ENCODE measurements at regions not wholly inside any gene's neighbourhood (a gene's known extent, or its start where the extent isn't known, plus 50 kb on each side); places are given as distances from the start of the nearest gene placed in this dataset.

- no peak overlapping the region for H3K4me3 ChIP-seq
- in situ Hi-C loops (cut with MboI): no loop called here
- ChIA-PET CTCF (no interaction called here), RAD21 (ENCODE audit: unreplicated experiment) (no interaction called here), POLR2A (no interaction called here), SMC1A (ENCODE audit: uncharacterized antibody, unreplicated experiment) (no interaction called here)
- H2AFZ ChIP-seq (ENCODE audit: control insufficient read depth, low read depth, low read length): no peak overlapping the region
- H3K9me3 ChIP-seq (replicated peaks; ENCODE audit: control insufficient read depth, insufficient read depth, low read length): no peaks in the 10 kb centered on the region
- no peaks in the 10 kb centered on the region for H3K27me3 ChIP-seq (replicated peaks in 1 of 2; ENCODE audit: control insufficient read depth in 2 of 2, insufficient read depth in 2 of 2, low read length in 1 of 2)
- no peaks in the 10 kb centered on the region for H3K4me1 ChIP-seq (ENCODE audit: control insufficient read depth, insufficient read depth, low read length)
- 58% methylated on average over 4 of the region's 4 CpGs for WGBS (ENCODE audit: insufficient coverage, insufficient replicate concordance, low lambda C conversion rate, missing lambda C conversion rate)
- ATAC-seq (no peak), FAIRE-seq (no peak), DNase-seq (ENCODE audit: low read depth, low spot score) (no peak)
- no peak overlapping the region for H3K4me2 ChIP-seq (ENCODE audit: control insufficient read depth, insufficient read depth)
- H4K20me1 ChIP-seq (ENCODE audit: control insufficient read depth, insufficient read depth): no peaks in the 10 kb centered on the region
- H3K36me3 ChIP-seq (ENCODE audit: control insufficient read depth in 2 of 2, insufficient read depth in 2 of 2, low read length in 1 of 2): no peaks in the 10 kb centered on the region
- TF ChIP-seq RCOR1 (conservative IDR thresholded peaks at IDR 0.05; ENCODE audit: low read depth, low read length) (no peak), RBBP5 (conservative IDR thresholded peaks at IDR 0.05) (no peak), KDM1A (IDR thresholded peaks at IDR 0.05; ENCODE audit: borderline replicate concordance) (no peak), SMAD5 (IDR thresholded peaks at IDR 0.05; ENCODE audit: low read depth) (no peak), CHD2 (IDR thresholded peaks at IDR 0.05; ENCODE audit: borderline replicate concordance, low read depth, low read length) (no peak), IKZF1 (conservative IDR thresholded peaks at IDR 0.05) (no peak), POLR2AphosphoS2 (IDR thresholded peaks at IDR 0.05; ENCODE audit: low read depth, low read length) (no peak), BRCA1 (IDR thresholded peaks at IDR 0.05; ENCODE audit: low read depth, low read length) (no peak), SREBF2 (IDR thresholded peaks at IDR 0.05; ENCODE audit: low read length) (no peak), ZSCAN29 (IDR thresholded peaks at IDR 0.05) (no peak), PML (IDR thresholded peaks at IDR 0.05; ENCODE audit: low read length) (no peak), ZNF24 (IDR thresholded peaks at IDR 0.05) (no peak)
- no TSS peak for BruUV-seq (replicated peaks)
- H3K79me2 ChIP-seq (ENCODE audit: control insufficient read depth, insufficient read depth, low read length): no peaks in the 10 kb centered on the region
- H3K27ac ChIP-seq (ENCODE audit: control insufficient read depth, insufficient read depth): no peak overlapping the region
- H3K9ac ChIP-seq (ENCODE audit: control insufficient read depth, insufficient read depth, low read length): no peak overlapping the region
- intact Hi-C loops (cut with micrococcal nuclease; ENCODE audit: unreplicated experiment): no loop called here
Measured at GRCh38 chr4:18937746-18938145, 916.2 kb upstream of the LCORL start.

GRCh38 chr4:18937080-18937479 is 915.5 kb upstream of the LCORL start:
- in situ Hi-C loops (cut with MboI): no loop called here
- 72% methylated on average over 4 of the region's 4 CpGs for WGBS (ENCODE audit: insufficient coverage, insufficient replicate concordance, low lambda C conversion rate, missing lambda C conversion rate)
- Histone ChIP-seq H2AFZ (ENCODE audit: control insufficient read depth, low read depth, low read length) (no peak overlapping the region), H3K27me3 (replicated peaks in 1 of 2; ENCODE audit: control insufficient read depth in 2 of 2, insufficient read depth in 2 of 2, low read length in 1 of 2) (no peaks in the 10 kb centered on the region), H3K79me2 (ENCODE audit: control insufficient read depth, insufficient read depth, low read length) (no peaks in the 10 kb centered on the region), H3K9ac (ENCODE audit: control insufficient read depth, insufficient read depth, low read length) (no peak overlapping the region), H3K4me3 (no peak overlapping the region), H3K9me3 (replicated peaks; ENCODE audit: control insufficient read depth, insufficient read depth, low read length) (no peaks in the 10 kb centered on the region), H3K4me2 (ENCODE audit: control insufficient read depth, insufficient read depth) (no peak overlapping the region), H4K20me1 (ENCODE audit: control insufficient read depth, insufficient read depth) (no peaks in the 10 kb centered on the region), H3K36me3 (ENCODE audit: control insufficient read depth in 2 of 2, insufficient read depth in 2 of 2, low read length in 1 of 2) (no peaks in the 10 kb centered on the region), H3K27ac (ENCODE audit: control insufficient read depth, insufficient read depth) (no peak overlapping the region), H3K4me1 (ENCODE audit: control insufficient read depth, insufficient read depth, low read length) (no peaks in the 10 kb centered on the region)
- RAD21 ChIA-PET (ENCODE audit: unreplicated experiment): no interaction called here
- no TSS peak for BruUV-seq (replicated peaks)
- CTCF ChIA-PET: no interaction called here
- DNase-seq (ENCODE audit: low read depth, low spot score): no peak
- ATAC-seq: no peak
- POLR2A ChIA-PET: no interaction called here
- no peak for FAIRE-seq
- intact Hi-C loops (cut with micrococcal nuclease; ENCODE audit: unreplicated experiment): no loop called here
- SMC1A ChIA-PET (ENCODE audit: uncharacterized antibody, unreplicated experiment): interaction anchor here (0.6 kb wide), 1 partner anchor 402 kb away, joined by 3 read pairs; no protein-coding TSS in a partner anchor
- no peak for TF ChIP-seq HDAC2 (IDR thresholded peaks at IDR 0.05)
- TF ChIP-seq ZNF274 (IDR thresholded peaks at IDR 0.05; ENCODE audit: insufficient read depth, insufficient read length): no peak
- no peak for TF ChIP-seq GABPA (IDR thresholded peaks at IDR 0.05; ENCODE audit: low read depth)
- TF ChIP-seq KAT2A (conservative IDR thresholded peaks at IDR 0.05; ENCODE audit: control insufficient read depth, low read depth, low read length): no peak
- TF ChIP-seq SMAD5 (IDR thresholded peaks at IDR 0.05; ENCODE audit: low read depth): no peak
- no peak for TF ChIP-seq POLR2A (IDR thresholded peaks at IDR 0.05; ENCODE audit: low read depth, low read length)
- TF ChIP-seq CHD1 (IDR thresholded peaks at IDR 0.05; ENCODE audit: low read depth, low read length): no peak
- TF ChIP-seq ETV6 (conservative IDR thresholded peaks at IDR 0.05 in 1 of 2, IDR thresholded peaks at IDR 0.05 in 1 of 2; ENCODE audit: borderline replicate concordance in 1 of 2, low read depth in 1 of 2): no peak
- no peak for TF ChIP-seq SKIL (IDR thresholded peaks at IDR 0.05; ENCODE audit: low read depth, poor library complexity, severe bottlenecking)
- no peak for TF ChIP-seq JUNB (IDR thresholded peaks at IDR 0.05)
- no peak for TF ChIP-seq BCL11A (IDR thresholded peaks at IDR 0.05; ENCODE audit: low read depth, low read length)
- no peak for TF ChIP-seq MEF2B (IDR thresholded peaks at IDR 0.05; ENCODE audit: partially characterized antibody, poor library complexity, severe bottlenecking)

Measured in GM12878 (cell line).